NT2/D1 (cell line): ENCODE measurements at regions not wholly inside any gene's neighbourhood (a gene's known extent, or its start where the extent isn't known, plus 50 kb on each side); places are given as distances from the start of the nearest gene placed in this dataset.
A peak's percentile ranks its signal among the peaks of the same experiment; 100 is the strongest.

Source experiments
- DNase-seq: peaks from one replicate; pipeline ENCODE4 v3.0.0-alpha.2; 2011; ENCODE audit warnings: low read depth, low spot score
- H3K27me3 ChIP-seq: 2 replicates; pipeline ENCODE4 v1.6.0; 2011; ENCODE audit warnings: mild to moderate bottlenecking; ENCODE audit not compliant: insufficient read length, insufficient read depth
- H3K36me3 ChIP-seq: 2 replicates; pipeline ENCODE4 v1.6.1; 2011; ENCODE audit warnings: mild to moderate bottlenecking, low read length, mixed read lengths; ENCODE audit not compliant: insufficient read depth, insufficient read length
- H3K4me1 ChIP-seq: 2 replicates; pipeline ENCODE4 v1.5.1; 2011; ENCODE audit not compliant: insufficient read depth, insufficient read length
- H3K4me3 ChIP-seq: 2 replicates; pipeline ENCODE4 v1.5.1; 2011; ENCODE audit warnings: low read depth; ENCODE audit not compliant: insufficient read length
- H3K9ac ChIP-seq: 2 replicates; pipeline ENCODE4 v1.6.0; 2011; ENCODE audit warnings: low read depth; ENCODE audit not compliant: insufficient read length
- H3K9me3 ChIP-seq: 2 replicates; pipeline ENCODE4 v1.5.1; 2011; ENCODE audit warnings: mild to moderate bottlenecking, low read length; ENCODE audit not compliant: insufficient read depth
- SUZ12 ChIP-seq: IDR thresholded peaks from 2 replicates; pipeline ENCODE4 v1.6.1; 2011; ENCODE audit not compliant: insufficient read length, insufficient read depth; ENCODE audit errors: extremely low read depth
- YY1 ChIP-seq: IDR thresholded peaks from 2 replicates; pipeline ENCODE4 v1.6.1; 2011; ENCODE audit not compliant: insufficient read length, insufficient read depth
- ZNF274 ChIP-seq: IDR thresholded peaks from 2 replicates; pipeline ENCODE4 v1.6.1; 2011; ENCODE audit warnings: mild to moderate bottlenecking, low read depth, low read length

- no peak for DNase-seq
- peaks cover 5% of the 10 kb centered on the region for H3K36me3 ChIP-seq
- peaks cover 75% of the 10 kb centered on the region for H3K27me3 ChIP-seq
- H3K9ac ChIP-seq: peak overlapping the region; percentile 79
- no peak for TF ChIP-seq YY1
- no peak for TF ChIP-seq ZNF274
- no peak for TF ChIP-seq SUZ12
- peaks cover 7% of the 10 kb centered on the region for H3K4me1 ChIP-seq
- H3K9me3 ChIP-seq: no peaks in the 10 kb centered on the region
- H3K4me3 ChIP-seq: peak overlapping the region; percentile 39
Observed at GRCh38 chrX:40167850-40168479, 70.2 kb upstream of the BCOR start.

- H3K36me3 ChIP-seq: peaks cover 5% of the 10 kb centered on the region
- peak overlapping the region; percentile 56 for H3K9ac ChIP-seq
- no peaks in the 10 kb centered on the region for H3K9me3 ChIP-seq
- H3K4me1 ChIP-seq: peaks cover 7% of the 10 kb centered on the region
- peaks cover 75% of the 10 kb centered on the region for H3K27me3 ChIP-seq
- H3K4me3 ChIP-seq: peak overlapping the region; percentile 39
- TF ChIP-seq ZNF274: no peak
- TF ChIP-seq YY1: no peak
- TF ChIP-seq SUZ12: no peak
- no peak for DNase-seq
Observed at GRCh38 chrX:40167233-40167849, 69.6 kb upstream of the BCOR start.

- no peak for TF ChIP-seq YY1
- TF ChIP-seq ZNF274: no peak
- no peak for TF ChIP-seq SUZ12
- H3K9me3 ChIP-seq: no peaks in the 10 kb centered on the region
- peak overlapping the region; percentile 56 for H3K9ac ChIP-seq
- peaks cover 7% of the 10 kb centered on the region for H3K4me1 ChIP-seq
- peaks cover 75% of the 10 kb centered on the region for H3K27me3 ChIP-seq
- DNase-seq: no peak
- H3K4me3 ChIP-seq: no peak overlapping the region
- peaks cover 5% of the 10 kb centered on the region for H3K36me3 ChIP-seq
Observed at GRCh38 chrX:40166582-40166981, 68.8 kb upstream of the BCOR start.

GRCh38 chrX:40165861-40166260 is 68.1 kb upstream of the BCOR start:
- DNase-seq: no peak
- H3K4me3 ChIP-seq: no peak overlapping the region
- H3K9ac ChIP-seq: no peak overlapping the region
- H3K27me3 ChIP-seq: peaks cover 68% of the 10 kb centered on the region
- no peaks in the 10 kb centered on the region for H3K9me3 ChIP-seq
- no peak for TF ChIP-seq ZNF274
- TF ChIP-seq YY1: no peak
- TF ChIP-seq SUZ12: no peak
- H3K36me3 ChIP-seq: peaks cover 5% of the 10 kb centered on the region
- peaks cover 7% of the 10 kb centered on the region for H3K4me1 ChIP-seq

DNA sequence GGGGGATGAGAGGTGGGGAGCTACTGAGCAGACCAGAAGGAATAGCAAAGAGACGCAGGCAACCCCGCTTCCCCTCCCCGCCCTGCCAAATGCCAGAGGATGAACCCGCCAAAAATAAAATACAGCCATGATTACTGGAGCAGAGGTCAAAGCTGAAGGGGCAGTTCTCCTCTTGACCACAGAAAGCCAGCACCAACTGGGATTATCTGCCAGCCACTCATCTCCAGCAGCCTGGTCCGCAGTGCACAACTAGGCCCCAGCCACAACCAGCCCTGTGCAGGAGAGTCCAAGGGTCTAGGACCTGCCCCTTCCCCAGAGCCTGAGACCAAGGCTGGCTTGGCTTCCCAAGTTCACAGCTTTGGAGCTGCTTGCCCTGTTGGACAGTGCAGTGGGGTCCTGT is 67.4 kb upstream of the BCOR start:
- peaks cover 7% of the 10 kb centered on the region for H3K4me1 ChIP-seq
- H3K27me3 ChIP-seq: peaks cover 63% of the 10 kb centered on the region
- TF ChIP-seq SUZ12 (no peak), ZNF274 (no peak), YY1 (no peak)
- peaks cover 5% of the 10 kb centered on the region for H3K36me3 ChIP-seq
- no peak for DNase-seq
- no peak overlapping the region for H3K4me3 ChIP-seq
- no peak overlapping the region for H3K9ac ChIP-seq
- H3K9me3 ChIP-seq: no peaks in the 10 kb centered on the region

DNA sequence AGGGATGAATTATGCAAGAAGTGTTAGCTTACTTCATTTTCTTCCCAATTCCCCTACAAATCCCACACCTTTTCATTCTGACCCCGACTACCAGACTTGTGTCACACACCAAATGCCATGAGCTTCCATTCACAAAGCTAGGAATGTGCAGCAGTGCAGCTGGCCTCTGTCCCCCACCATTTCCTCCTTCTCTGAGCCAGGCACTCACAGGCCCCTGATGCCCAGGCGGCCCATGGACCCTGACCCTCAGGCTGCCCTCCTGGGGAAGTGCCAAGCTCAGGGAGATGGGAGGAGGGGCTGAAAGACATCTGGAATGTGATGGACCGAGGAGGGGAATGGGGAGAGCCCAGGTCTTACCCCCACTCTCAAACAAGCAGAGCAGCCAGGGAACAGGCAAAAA is 67.0 kb upstream of the BCOR start:
- no peak for DNase-seq
- H3K27me3 ChIP-seq: peaks cover 63% of the 10 kb centered on the region
- H3K36me3 ChIP-seq: peaks cover 5% of the 10 kb centered on the region
- no peaks in the 10 kb centered on the region for H3K9me3 ChIP-seq
- no peak overlapping the region for H3K9ac ChIP-seq
- H3K4me3 ChIP-seq: no peak overlapping the region
- no peak for TF ChIP-seq ZNF274
- H3K4me1 ChIP-seq: peaks cover 4% of the 10 kb centered on the region

DNA sequence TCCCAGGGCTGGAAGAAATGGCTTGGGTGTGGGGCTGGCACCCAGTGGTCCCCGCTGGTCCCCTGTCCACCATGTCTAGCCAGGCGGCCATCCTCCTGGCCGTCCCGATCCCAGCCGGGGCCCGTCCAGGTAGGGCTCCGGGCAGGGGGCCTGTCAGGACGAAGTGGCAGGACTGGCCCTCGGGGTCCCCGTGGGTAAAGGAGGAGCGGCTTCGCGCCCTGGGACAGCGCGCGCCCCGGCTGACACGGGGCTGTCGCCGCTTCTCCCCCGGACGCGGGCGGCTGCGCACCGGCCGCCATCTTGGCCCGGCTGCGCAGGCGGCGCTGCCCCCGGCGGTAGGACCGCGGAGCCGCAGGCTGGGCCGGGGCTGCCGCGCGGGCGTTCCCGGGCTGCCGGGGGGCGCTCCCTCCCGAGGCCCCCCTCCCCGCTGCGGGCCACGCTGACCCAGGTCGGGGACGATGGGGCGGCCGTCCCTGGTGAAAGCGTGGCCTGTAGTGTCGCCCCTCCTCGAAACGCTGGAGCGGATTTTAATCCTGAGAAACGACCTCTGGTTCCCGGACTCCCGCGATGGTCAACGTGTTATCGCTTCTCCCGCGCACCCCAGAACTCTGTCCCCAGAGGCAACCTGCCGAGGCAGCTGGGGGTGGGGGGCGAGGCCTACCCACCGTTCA is 60.4 kb upstream of the BCOR start:
- Histone ChIP-seq H3K4me1 (no peaks in the 10 kb centered on the region), H3K4me3 (peak overlapping the region; percentile 49), H3K36me3 (no peaks in the 10 kb centered on the region), H3K9ac (peak overlapping the region; percentile 88), H3K27me3 (peaks cover 30% of the 10 kb centered on the region), H3K9me3 (no peaks in the 10 kb centered on the region)
- no peak for DNase-seq
- TF ChIP-seq YY1 (peak; percentile 59), SUZ12 (no peak), ZNF274 (no peak)
